Neuronal stem cell (in vitro differentiated cells): ENCODE measurements at regions not wholly inside any gene's neighbourhood (a gene's known extent, or its start where the extent isn't known, plus 50 kb on each side); places are given as distances from the start of the nearest gene placed in this dataset.

ENCODE experiments used
- DNase-seq: peaks from one replicate; pipeline ENCODE4 v3.0.0-alpha.2; 2013; ENCODE audit warnings: low spot score
- H2AFZ ChIP-seq: one replicate; pipeline ENCODE4 v1.6.1; 2013; ENCODE audit warnings: mild to moderate bottlenecking, low read length, inconsistent platforms
- H2AK5ac ChIP-seq: 2 replicates; pipeline ENCODE4 v1.6.1; 2013; ENCODE audit warnings: low read depth, mild to moderate bottlenecking, inconsistent platforms, low read length, moderate library complexity, mixed read lengths
- H2BK120ac ChIP-seq: 2 replicates; pipeline ENCODE4 v1.6.1; 2013; ENCODE audit warnings: low read depth, mild to moderate bottlenecking, inconsistent platforms, low read length, moderate library complexity, mixed read lengths
- H2BK12ac ChIP-seq: one replicate; pipeline ENCODE4 v1.6.1; 2013; ENCODE audit warnings: low read length, inconsistent platforms
- H2BK15ac ChIP-seq: 2 replicates; pipeline ENCODE4 v1.6.1; 2013; ENCODE audit warnings: mild to moderate bottlenecking, low read length, inconsistent platforms, mixed read lengths
- H2BK5ac ChIP-seq: one replicate; pipeline ENCODE4 v1.6.1; 2013; ENCODE audit warnings: inconsistent platforms, mild to moderate bottlenecking, low read length, moderate library complexity
- H3K14ac ChIP-seq: one replicate; pipeline ENCODE4 v1.6.1; 2013; ENCODE audit warnings: low read length, inconsistent platforms
- H3K18ac ChIP-seq: 2 replicates; pipeline ENCODE4 v1.6.1; 2013; ENCODE audit warnings: low read length, inconsistent platforms
- H3K23ac ChIP-seq: 2 replicates; pipeline ENCODE4 v1.6.1; 2013; ENCODE audit warnings: low read depth, mild to moderate bottlenecking, mixed read lengths, low read length, inconsistent platforms; ENCODE audit not compliant: poor library complexity
- H3K27ac ChIP-seq: replicated peaks from 3 replicates; pipeline ENCODE4 v1.5.1; 2013; ENCODE audit warnings: low read length, inconsistent platforms
- H3K27me3 ChIP-seq, 3 experiments: 2 replicates each; pipeline ENCODE4 v1.6.1; 2013; ENCODE audit warnings: low read length in 3 of 3, mild to moderate bottlenecking in 2 of 3, inconsistent platforms in 1 of 3, low read depth in 1 of 3, mixed read lengths in 1 of 3, moderate library complexity in 1 of 3; ENCODE audit not compliant: control insufficient read depth in 3 of 3, insufficient read depth in 3 of 3
- H3K36me3 ChIP-seq, 2 donors: replicated peaks in 1 of 2; 2 replicates each; pipeline ENCODE4 v1.6.1; 2013; ENCODE audit warnings: low read length in 2 of 2; ENCODE audit not compliant: control insufficient read depth in 2 of 2, insufficient read depth in 2 of 2
- H3K4ac ChIP-seq: 2 replicates; pipeline ENCODE4 v1.6.1; 2013; ENCODE audit warnings: inconsistent platforms, mild to moderate bottlenecking, low read length, moderate library complexity
- H3K4me1 ChIP-seq, 2 donors: 1 replicate in 1 of 2; 2 replicates in 1 of 2; pipeline ENCODE4 v1.6.1; 2013; ENCODE audit warnings: low read length in 2 of 2, low read depth in 1 of 2; ENCODE audit not compliant: control insufficient read depth in 2 of 2, insufficient read depth in 1 of 2
- H3K4me2 ChIP-seq: one replicate; pipeline ENCODE4 v1.6.1; 2013; ENCODE audit warnings: mild to moderate bottlenecking, low read length, inconsistent platforms; ENCODE audit not compliant: insufficient read depth, poor library complexity, severe bottlenecking
- H3K4me3 ChIP-seq, 2 donors: 2 replicates each; pipeline ENCODE4 v1.5.1; 2013; ENCODE audit warnings: low read length in 2 of 2, mild to moderate bottlenecking in 2 of 2, inconsistent platforms in 1 of 2, moderate library complexity in 1 of 2
- H3K79me1 ChIP-seq: one replicate; pipeline ENCODE4 v1.6.1; 2013; ENCODE audit warnings: low read depth, mild to moderate bottlenecking, inconsistent platforms, low read length, moderate library complexity
- H3K9ac ChIP-seq: one replicate; pipeline ENCODE4 v1.6.1; 2013; ENCODE audit warnings: mild to moderate bottlenecking, low read depth, low read length, inconsistent platforms; ENCODE audit not compliant: poor library complexity
- H3K9me3 ChIP-seq, 2 donors: replicated peaks in 1 of 2; 2 replicates each; pipeline versions ENCODE3 to v1.6.1; 2013; ENCODE audit warnings: low read length in 2 of 2, mild to moderate bottlenecking in 2 of 2, inconsistent platforms in 1 of 2, low read depth in 1 of 2, mixed read lengths in 1 of 2, moderate library complexity in 1 of 2; ENCODE audit not compliant: control insufficient read depth in 2 of 2, insufficient read depth in 1 of 2
- H4K8ac ChIP-seq: one replicate; pipeline ENCODE4 v1.6.1; 2013; ENCODE audit warnings: low read depth, mild to moderate bottlenecking, inconsistent platforms, low read length, moderate library complexity
- H4K91ac ChIP-seq: one replicate; pipeline ENCODE4 v1.6.1; 2013; ENCODE audit warnings: low read length, low read depth, mild to moderate bottlenecking, inconsistent platforms; ENCODE audit not compliant: poor library complexity
- WGBS, 2 donors: extraction: QIAGEN DNeasy Blood & Tissue Kit; methylation state at CpG; one replicate each; pipeline ENCODE4 v1.1.7; 2013; ENCODE audit warnings: missing lambda C conversion rate in 2 of 2, mixed read lengths in 1 of 2; ENCODE audit not compliant: insufficient read length in 2 of 2, insufficient replicate concordance in 1 of 2; ENCODE audit errors: extremely low coverage in 2 of 2; 5-methylcytosine and 5-hydroxymethylcytosine counted together

- Histone ChIP-seq H3K36me3 (no peaks in the 10 kb centered on the region), H4K8ac (no peak overlapping the region)
Observed at GRCh38 chr5:68657055-68657961, 436.5 kb upstream of the SLC30A5 start.

GRCh38 chr5:68658810-68659372 lies 434.9 kb upstream of the SLC30A5 start:
- H3K79me1 ChIP-seq = no peaks in the 10 kb centered on the region
- no peaks in the 10 kb centered on the region for H3K9me3 ChIP-seq
- no peaks in the 10 kb centered on the region for H3K27me3 ChIP-seq
- no peak overlapping the region for H2BK5ac ChIP-seq
- no peak overlapping the region for H4K91ac ChIP-seq
- no peak overlapping the region for H3K9ac ChIP-seq
- DNase-seq = no peak
- no peak overlapping the region for H4K8ac ChIP-seq
- H3K4me1 ChIP-seq = peaks cover 0 to 2% of the 10 kb centered on the region in 2 donors
- WGBS, 2 donors = no CpG with 5 or more reads among the region's 4 CpGs
- no peak overlapping the region for H2BK120ac ChIP-seq
- H3K4me3 ChIP-seq = no peak overlapping the region
- no peak overlapping the region for H3K27ac ChIP-seq
- no peak overlapping the region for H2AK5ac ChIP-seq
- H2BK15ac ChIP-seq = no peak overlapping the region
- H2AFZ ChIP-seq = no peak overlapping the region
- H3K18ac ChIP-seq = no peak overlapping the region
- no peak overlapping the region for H2BK12ac ChIP-seq
- no peak overlapping the region for H3K4me2 ChIP-seq
- H3K36me3 ChIP-seq = no peaks in the 10 kb centered on the region
- no peak overlapping the region for H3K14ac ChIP-seq
- no peak overlapping the region for H3K4ac ChIP-seq
- H3K23ac ChIP-seq = no peak overlapping the region

More at GRCh38 chr5:68657055-68657961, 436.5 kb upstream of the SLC30A5 start:
- no peak for DNase-seq
- Histone ChIP-seq H3K4ac (no peak overlapping the region), H2BK15ac (no peak overlapping the region), H2AK5ac (no peak overlapping the region), H3K27ac (no peak overlapping the region), H3K27me3 (no peaks in the 10 kb centered on the region), H3K9ac (no peak overlapping the region), H2AFZ (no peak overlapping the region), H3K4me1 (peaks cover 0 to 2% of the 10 kb centered on the region in 2 donors), H3K4me3 (no peak overlapping the region), H3K9me3 (peaks cover 0 to 2% of the 10 kb centered on the region in 2 donors), H4K91ac (no peak overlapping the region), H2BK5ac (no peak overlapping the region), H3K79me1 (no peaks in the 10 kb centered on the region), H3K23ac (no peak overlapping the region), H2BK12ac (no peak overlapping the region), H3K14ac (no peak overlapping the region), H2BK120ac (no peak overlapping the region), H3K4me2 (no peak overlapping the region), H3K18ac (no peak overlapping the region)
- no CpG with 5 or more reads among the region's 5 CpGs for WGBS, 2 donors

- Histone ChIP-seq H2BK12ac (no peak overlapping the region), H3K9ac (no peak overlapping the region), H4K91ac (no peak overlapping the region), H4K8ac (no peak overlapping the region), H2BK15ac (no peak overlapping the region), H2BK5ac (no peak overlapping the region), H3K23ac (no peak overlapping the region), H2BK120ac (no peak overlapping the region), H3K27ac (no peak overlapping the region), H3K4ac (no peak overlapping the region), H3K9me3 (no peaks in the 10 kb centered on the region), H3K4me2 (no peak overlapping the region), H2AK5ac (no peak overlapping the region), H3K27me3 (no peaks in the 10 kb centered on the region), H3K14ac (no peak overlapping the region), H3K18ac (no peak overlapping the region), H3K4me1 (peaks cover 0 to 2% of the 10 kb centered on the region in 2 donors), H3K4me3 (no peak overlapping the region), H2AFZ (no peak overlapping the region), H3K79me1 (no peaks in the 10 kb centered on the region), H3K36me3 (no peaks in the 10 kb centered on the region)
- WGBS, 2 donors = no CpG with 5 or more reads among the region's 3 CpGs
- no peak for DNase-seq
Observed at GRCh38 chr5:68659881-68660280, 433.9 kb upstream of the SLC30A5 start.

GRCh38 chr5:68661237-68661636 lies 432.6 kb upstream of the SLC30A5 start:
- Histone ChIP-seq H2BK12ac (no peak overlapping the region), H3K9me3 (no peaks in the 10 kb centered on the region), H2AFZ (no peak overlapping the region), H4K91ac (no peak overlapping the region), H3K4me2 (no peak overlapping the region), H3K4ac (no peak overlapping the region), H3K79me1 (no peaks in the 10 kb centered on the region), H2BK120ac (no peak overlapping the region), H2BK5ac (no peak overlapping the region), H3K4me3 (no peak overlapping the region), H3K4me1 (peaks cover 0 to 2% of the 10 kb centered on the region in 2 donors), H3K18ac (no peak overlapping the region), H2AK5ac (no peak overlapping the region), H3K9ac (no peak overlapping the region), H3K27me3 (no peaks in the 10 kb centered on the region), H3K27ac (no peak overlapping the region), H3K36me3 (no peaks in the 10 kb centered on the region), H2BK15ac (no peak overlapping the region), H4K8ac (no peak overlapping the region), H3K23ac (no peak overlapping the region), H3K14ac (no peak overlapping the region)
- no peak for DNase-seq
- no CpG with 5 or more reads among the region's 2 CpGs for WGBS, 2 donors
